PC-3 (cell line): ENCODE measurements at regions not wholly inside any gene's neighbourhood (a gene's known extent, or its start where the extent isn't known, plus 50 kb on each side); places are given as distances from the start of the nearest gene placed in this dataset.

Source experiments
- ATAC-seq: fragments of 200-7000 bp; cut with Tn5 transposase; 2 replicates; pipeline ENCODE4 v1.9.1; 2020; ENCODE audit warnings: mild to moderate bottlenecking, moderate library complexity
- BruUV-seq: library from RNA; stranded (reverse); fragments of 400-500 nt; replicated peaks from 2 replicates; lab custom pipeline; 2021; lab: Mats Ljungman, UMichigan
- CTCF ChIA-PET: fragments of 300-600 bp; sonication (Branson Sonifier 250); formaldehyde crosslinking; loops from one replicate; lab custom pipeline; 2022; ENCODE audit warnings: antibody characterized with exemption; lab: Charles Lee
- POLR2A ChIA-PET: fragments of 300-600 bp; sonication (Branson Sonifier 250); formaldehyde crosslinking; loops from one replicate; lab custom pipeline; 2022; ENCODE audit warnings: antibody characterized with exemption; ENCODE audit not compliant: unreplicated experiment; lab: Charles Lee
- DNase-seq: peaks from one replicate; pipeline ENCODE4 v3.0.0-alpha.2; 2015
- H2AFZ ChIP-seq: fragments of 300-600 bp; sonication (generic); 2 replicates; pipeline ENCODE4 v1.6.0; 2016; ENCODE audit warnings: antibody characterized with exemption, low read length
- H3F3A ChIP-seq: fragments of 300-600 bp; sonication (generic); one replicate; pipeline ENCODE4 v1.6.0; 2017; ENCODE audit warnings: antibody characterized with exemption, low read length, control low read depth, mild to moderate bottlenecking; ENCODE audit not compliant: unreplicated experiment
- H3K27ac ChIP-seq: fragments of 300-600 bp; sonication (generic); 2 replicates; pipeline ENCODE4 v1.5.1; 2016; ENCODE audit warnings: mild to moderate bottlenecking, low read length
- H3K27me3 ChIP-seq: fragments of 300-600 bp; sonication (generic); 2 replicates; pipeline ENCODE4 v1.6.1; 2016; ENCODE audit warnings: low read length, mixed read lengths
- H3K36me3 ChIP-seq: fragments of 300-600 bp; sonication (generic); 2 replicates; pipeline ENCODE4 v1.6.1; 2016; ENCODE audit warnings: low read depth, mixed run types, low read length, mixed read lengths
- H3K4me1 ChIP-seq: fragments of 300-600 bp; sonication (generic); 2 replicates; pipeline ENCODE4 v1.5.1; 2016; ENCODE audit warnings: low read length; ENCODE audit not compliant: insufficient read depth
- H3K4me2 ChIP-seq: fragments of 300-600 bp; sonication (generic); 2 replicates; pipeline ENCODE4 v1.6.0; 2016; ENCODE audit warnings: low read length
- H3K4me3 ChIP-seq: fragments of 300-600 bp; sonication (generic); 2 replicates; pipeline ENCODE4 v1.5.1; 2016; ENCODE audit warnings: mild to moderate bottlenecking, low read length, mixed read lengths
- H3K79me2 ChIP-seq: fragments of 300-600 bp; sonication (generic); 2 replicates; pipeline ENCODE4 v1.6.1; 2017; ENCODE audit warnings: low read length, mixed read lengths
- H3K9ac ChIP-seq: fragments of 300-600 bp; sonication (generic); 2 replicates; pipeline ENCODE4 v1.6.0; 2016; ENCODE audit warnings: mild to moderate bottlenecking, low read length
- H3K9me2 ChIP-seq: fragments of 300-600 bp; sonication (generic); replicated peaks from 2 replicates; pipeline ENCODE4 v1.6.1; 2016; ENCODE audit warnings: mixed run types, low read length, mixed read lengths
- H3K9me3 ChIP-seq: fragments of 300-600 bp; sonication (generic); 2 replicates; pipeline ENCODE4 v1.6.1; 2016; ENCODE audit warnings: low read length, mixed read lengths
- H4K20me1 ChIP-seq: fragments of 300-600 bp; sonication (generic); 2 replicates; pipeline ENCODE4 v1.6.1; 2016; ENCODE audit warnings: low read length, mixed read lengths
- CTCF ChIP-seq: fragments of 300-600 bp; sonication (generic); conservative IDR thresholded peaks from 2 replicates; pipeline ENCODE4 v1.5.1; 2017; ENCODE audit warnings: antibody characterized with exemption, low read depth, mild to moderate bottlenecking, low read length
- EZH2 ChIP-seq: fragments of 300-600 bp; sonication (generic); IDR thresholded peaks from one replicate; pipeline ENCODE4 v1.6.1; 2017; ENCODE audit warnings: antibody characterized with exemption, mild to moderate bottlenecking, low read length; ENCODE audit not compliant: unreplicated experiment
- EZH2phosphoT487 ChIP-seq: fragments of 300-600 bp; sonication (generic); IDR thresholded peaks from 2 replicates; pipeline ENCODE4 v1.6.1; 2018; ENCODE audit warnings: mild to moderate bottlenecking, antibody characterized with exemption, low read length, borderline replicate concordance
- intact Hi-C: fragments of 100-400 bp; cut with micrococcal nuclease; formaldehyde crosslinking; loops from 2 replicates; pipeline ENCODE4 v1.9.0; 2023

GRCh38 chr17:14596224-14596623 lies 295.3 kb downstream of the HS3ST3B1 start:
- H3K9ac ChIP-seq, result no peak overlapping the region

GRCh38 chr17:14595656-14596055 lies 294.8 kb downstream of the HS3ST3B1 start:
- Histone ChIP-seq H3K27me3 (peaks cover 28% of the 10 kb centered on the region), H3K9ac (no peak overlapping the region), H3K36me3 (no peaks in the 10 kb centered on the region), H3K9me3 (no peaks in the 10 kb centered on the region), H3F3A (no peaks in the 10 kb centered on the region), H2AFZ (no peak overlapping the region), H3K79me2 (no peaks in the 10 kb centered on the region), H3K4me2 (no peak overlapping the region), H4K20me1 (no peaks in the 10 kb centered on the region), H3K4me1 (no peaks in the 10 kb centered on the region), H3K9me2 (no peaks in the 10 kb centered on the region), H3K27ac (no peak overlapping the region), H3K4me3 (no peak overlapping the region)
- POLR2A ChIA-PET, result no interaction called here
- BruUV-seq, result no TSS peak
- TF ChIP-seq EZH2phosphoT487, result no peak
- no peak for TF ChIP-seq EZH2
- TF ChIP-seq CTCF, result no peak
- intact Hi-C loops, result no loop called here
- ATAC-seq (no peak), DNase-seq (no peak)
- CTCF ChIA-PET, result no interaction called here

More at GRCh38 chr17:14596224-14596623, 295.3 kb downstream of the HS3ST3B1 start:
- H3K4me2 ChIP-seq, result no peak overlapping the region
- ChIA-PET CTCF (no interaction called here), POLR2A (no interaction called here)
- intact Hi-C loops, result no loop called here
- H3F3A ChIP-seq, result no peaks in the 10 kb centered on the region
- H3K79me2 ChIP-seq, result no peaks in the 10 kb centered on the region
- ATAC-seq (no peak), DNase-seq (no peak)
- H3K4me3 ChIP-seq, result no peak overlapping the region
- H3K4me1 ChIP-seq, result no peaks in the 10 kb centered on the region
- H3K36me3 ChIP-seq, result no peaks in the 10 kb centered on the region
- H3K27me3 ChIP-seq, result peaks cover 24% of the 10 kb centered on the region
- H2AFZ ChIP-seq, result no peak overlapping the region
- no peaks in the 10 kb centered on the region for H3K9me2 ChIP-seq
- H3K9me3 ChIP-seq, result no peaks in the 10 kb centered on the region
- TF ChIP-seq EZH2 (no peak), CTCF (no peak), EZH2phosphoT487 (no peak)
- no peaks in the 10 kb centered on the region for H4K20me1 ChIP-seq
- no TSS peak for BruUV-seq
- no peak overlapping the region for H3K27ac ChIP-seq

GRCh38 chr17:14594690-14595089 lies 293.8 kb downstream of the HS3ST3B1 start:
- intact Hi-C loops, result no loop called here
- Histone ChIP-seq H3K27ac (no peak overlapping the region), H3K4me2 (no peak overlapping the region), H3K9me3 (no peaks in the 10 kb centered on the region), H3K79me2 (no peaks in the 10 kb centered on the region), H3K9ac (no peak overlapping the region), H3K9me2 (no peaks in the 10 kb centered on the region), H4K20me1 (no peaks in the 10 kb centered on the region), H2AFZ (no peak overlapping the region), H3K4me3 (no peak overlapping the region), H3K4me1 (no peaks in the 10 kb centered on the region), H3K27me3 (peaks cover 36% of the 10 kb centered on the region), H3K36me3 (no peaks in the 10 kb centered on the region), H3F3A (no peaks in the 10 kb centered on the region)
- peak; percentile 10 for DNase-seq
- no peak for TF ChIP-seq CTCF
- no peak for TF ChIP-seq EZH2phosphoT487
- TF ChIP-seq EZH2, result no peak
- BruUV-seq, result no TSS peak
- POLR2A ChIA-PET, result no interaction called here
- no peak for ATAC-seq
- CTCF ChIA-PET, result no interaction called here
